ENCODE measurements at regions not wholly inside any gene's neighbourhood (a gene's known extent, or its start where the extent isn't known, plus 50 kb on each side); places are given as distances from the start of the nearest gene placed in this dataset.

GRCh38 chr13:73189362-73189761 lies 130.6 kb downstream of the KLF5 start:
- TF ChIP-seq TEAD4 (CRISPR knock-in tag; IDR thresholded peaks at IDR 0.05) (no peak), KAT7 (CRISPR knock-in tag; IDR thresholded peaks at IDR 0.05; ENCODE audit: borderline replicate concordance) (no peak), ZNF317 (CRISPR knock-in tag; IDR thresholded peaks at IDR 0.05; ENCODE audit: borderline replicate concordance, low read depth) (no peak), SMAD4 (CRISPR knock-in tag; IDR thresholded peaks at IDR 0.05) (no peak), AR (CRISPR knock-in tag; IDR thresholded peaks at IDR 0.05) (no peak)
- TF ChIP-seq, protein P1, sequence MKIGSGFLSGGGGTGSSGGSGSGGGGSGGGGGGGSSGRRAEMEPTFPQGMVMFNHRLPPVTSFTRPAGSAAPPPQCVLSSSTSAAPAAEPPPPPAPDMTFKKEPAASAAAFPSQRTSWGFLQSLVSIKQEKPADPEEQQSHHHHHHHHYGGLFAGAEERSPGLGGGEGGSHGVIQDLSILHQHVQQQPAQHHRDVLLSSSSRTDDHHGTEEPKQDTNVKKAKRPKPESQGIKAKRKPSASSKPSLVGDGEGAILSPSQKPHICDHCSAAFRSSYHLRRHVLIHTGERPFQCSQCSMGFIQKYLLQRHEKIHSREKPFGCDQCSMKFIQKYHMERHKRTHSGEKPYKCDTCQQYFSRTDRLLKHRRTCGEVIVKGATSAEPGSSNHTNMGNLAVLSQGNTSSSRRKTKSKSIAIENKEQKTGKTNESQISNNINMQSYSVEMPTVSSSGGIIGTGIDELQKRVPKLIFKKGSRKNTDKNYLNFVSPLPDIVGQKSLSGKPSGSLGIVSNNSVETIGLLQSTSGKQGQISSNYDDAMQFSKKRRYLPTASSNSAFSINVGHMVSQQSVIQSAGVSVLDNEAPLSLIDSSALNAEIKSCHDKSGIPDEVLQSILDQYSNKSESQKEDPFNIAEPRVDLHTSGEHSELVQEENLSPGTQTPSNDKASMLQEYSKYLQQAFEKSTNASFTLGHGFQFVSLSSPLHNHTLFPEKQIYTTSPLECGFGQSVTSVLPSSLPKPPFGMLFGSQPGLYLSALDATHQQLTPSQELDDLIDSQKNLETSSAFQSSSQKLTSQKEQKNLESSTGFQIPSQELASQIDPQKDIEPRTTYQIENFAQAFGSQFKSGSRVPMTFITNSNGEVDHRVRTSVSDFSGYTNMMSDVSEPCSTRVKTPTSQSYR (CRISPR knock-in tag; IDR thresholded peaks at IDR 0.05) = no peak
- no peaks in the 10 kb centered on the region for H3K36me3 Mint-ChIP-seq
- no peak for DNase-seq (ENCODE audit: low spot score)
- H3K27ac Mint-ChIP-seq = no peak overlapping the region; the same call in 1 of the 2 replicates
- ChIA-PET CTCF (no interaction called here), POLR2A (no interaction called here)
- peaks cover 11% of the 10 kb centered on the region for H3K9me3 Mint-ChIP-seq
- H3K27me3 Mint-ChIP-seq (ENCODE audit: low read depth) = no peaks in the 10 kb centered on the region
- H3K4me1 Mint-ChIP-seq = peaks cover 15% of the 10 kb centered on the region
- peak; percentile 24 for ATAC-seq
- H3K4me3 Mint-ChIP-seq = no peak overlapping the region

- Mint-ChIP-seq H3K27ac (no peak overlapping the region), H3K27me3 (ENCODE audit: low read depth) (no peaks in the 10 kb centered on the region), H3K4me1 (peaks cover 16% of the 10 kb centered on the region), H3K9me3 (no peaks in the 10 kb centered on the region), H3K4me3 (no peak overlapping the region), H3K36me3 (no peaks in the 10 kb centered on the region)
- ChIA-PET CTCF (no interaction called here), POLR2A (no interaction called here)
- DNase-seq (ENCODE audit: low spot score) (no peak), ATAC-seq (no peak)
- TF ChIP-seq CREM (CRISPR knock-in tag; IDR thresholded peaks at IDR 0.05) = no peak
- TF ChIP-seq OVOL2 (CRISPR knock-in tag; IDR thresholded peaks at IDR 0.05; ENCODE audit: borderline replicate concordance) = no peak
- no peak for TF ChIP-seq ESRRA (CRISPR knock-in tag; IDR thresholded peaks at IDR 0.05; ENCODE audit: borderline replicate concordance)
- no peak for TF ChIP-seq SMAD3 (CRISPR knock-in tag; IDR thresholded peaks at IDR 0.05; ENCODE audit: borderline replicate concordance)
- TF ChIP-seq GABPB1 (CRISPR knock-in tag; IDR thresholded peaks at IDR 0.05) = no peak
- no peak for TF ChIP-seq ZNF423 (CRISPR knock-in tag; IDR thresholded peaks at IDR 0.05)
- TF ChIP-seq ATF1 (CRISPR knock-in tag; IDR thresholded peaks at IDR 0.05) = no peak
- TF ChIP-seq MXD4 (CRISPR knock-in tag; IDR thresholded peaks at IDR 0.05; ENCODE audit: borderline replicate concordance) = no peak
- no peak for TF ChIP-seq JAZF1 (CRISPR knock-in tag; IDR thresholded peaks at IDR 0.05)
Measured at GRCh38 chr13:73187106-73187505, 128.3 kb downstream of the KLF5 start.

DNA sequence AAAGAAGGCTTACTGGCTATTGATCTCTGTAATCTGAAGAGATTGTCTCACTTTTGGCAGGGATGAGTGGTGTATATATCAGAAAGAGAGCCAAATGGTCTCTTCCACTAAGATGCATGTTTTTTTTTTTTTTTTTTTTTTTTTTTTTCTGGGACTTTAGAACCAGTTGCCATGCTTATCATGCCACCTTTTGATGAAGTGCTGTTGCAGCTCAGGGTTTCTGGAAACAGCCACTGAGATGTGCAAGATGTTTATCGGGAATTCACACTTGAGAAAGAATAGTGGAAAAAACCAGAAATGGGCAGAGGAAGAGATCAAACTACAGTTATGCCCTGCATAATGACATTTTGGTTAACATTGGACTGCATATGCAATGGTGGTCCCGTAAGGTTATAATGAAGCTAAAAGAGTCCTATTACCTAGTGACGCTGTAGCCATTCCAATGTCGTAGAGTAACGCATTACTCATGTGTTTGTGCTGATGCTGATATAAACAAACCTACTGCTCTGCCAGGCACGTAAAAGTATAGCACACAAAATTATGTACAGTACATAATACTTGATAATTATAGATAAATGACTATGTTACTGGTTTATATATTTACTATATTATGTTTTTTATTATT lies 121.0 kb downstream of the KLF5 start:
- no peak for ATAC-seq
- CTCF ChIA-PET = no interaction called here
- TF ChIP-seq ZNF671 (CRISPR knock-in tag; IDR thresholded peaks at IDR 0.05) (no peak), CDX4 (CRISPR knock-in tag; IDR thresholded peaks at IDR 0.05; ENCODE audit: borderline replicate concordance) (no peak)
- TF ChIP-seq, protein P2, sequence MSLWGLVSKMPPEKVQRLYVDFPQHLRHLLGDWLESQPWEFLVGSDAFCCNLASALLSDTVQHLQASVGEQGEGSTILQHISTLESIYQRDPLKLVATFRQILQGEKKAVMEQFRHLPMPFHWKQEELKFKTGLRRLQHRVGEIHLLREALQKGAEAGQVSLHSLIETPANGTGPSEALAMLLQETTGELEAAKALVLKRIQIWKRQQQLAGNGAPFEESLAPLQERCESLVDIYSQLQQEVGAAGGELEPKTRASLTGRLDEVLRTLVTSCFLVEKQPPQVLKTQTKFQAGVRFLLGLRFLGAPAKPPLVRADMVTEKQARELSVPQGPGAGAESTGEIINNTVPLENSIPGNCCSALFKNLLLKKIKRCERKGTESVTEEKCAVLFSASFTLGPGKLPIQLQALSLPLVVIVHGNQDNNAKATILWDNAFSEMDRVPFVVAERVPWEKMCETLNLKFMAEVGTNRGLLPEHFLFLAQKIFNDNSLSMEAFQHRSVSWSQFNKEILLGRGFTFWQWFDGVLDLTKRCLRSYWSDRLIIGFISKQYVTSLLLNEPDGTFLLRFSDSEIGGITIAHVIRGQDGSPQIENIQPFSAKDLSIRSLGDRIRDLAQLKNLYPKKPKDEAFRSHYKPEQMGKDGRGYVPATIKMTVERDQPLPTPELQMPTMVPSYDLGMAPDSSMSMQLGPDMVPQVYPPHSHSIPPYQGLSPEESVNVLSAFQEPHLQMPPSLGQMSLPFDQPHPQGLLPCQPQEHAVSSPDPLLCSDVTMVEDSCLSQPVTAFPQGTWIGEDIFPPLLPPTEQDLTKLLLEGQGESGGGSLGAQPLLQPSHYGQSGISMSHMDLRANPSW (CRISPR knock-in tag; conservative IDR thresholded peaks at IDR 0.05; ENCODE audit: low read depth) = no peak
- TF ChIP-seq, protein P3, sequence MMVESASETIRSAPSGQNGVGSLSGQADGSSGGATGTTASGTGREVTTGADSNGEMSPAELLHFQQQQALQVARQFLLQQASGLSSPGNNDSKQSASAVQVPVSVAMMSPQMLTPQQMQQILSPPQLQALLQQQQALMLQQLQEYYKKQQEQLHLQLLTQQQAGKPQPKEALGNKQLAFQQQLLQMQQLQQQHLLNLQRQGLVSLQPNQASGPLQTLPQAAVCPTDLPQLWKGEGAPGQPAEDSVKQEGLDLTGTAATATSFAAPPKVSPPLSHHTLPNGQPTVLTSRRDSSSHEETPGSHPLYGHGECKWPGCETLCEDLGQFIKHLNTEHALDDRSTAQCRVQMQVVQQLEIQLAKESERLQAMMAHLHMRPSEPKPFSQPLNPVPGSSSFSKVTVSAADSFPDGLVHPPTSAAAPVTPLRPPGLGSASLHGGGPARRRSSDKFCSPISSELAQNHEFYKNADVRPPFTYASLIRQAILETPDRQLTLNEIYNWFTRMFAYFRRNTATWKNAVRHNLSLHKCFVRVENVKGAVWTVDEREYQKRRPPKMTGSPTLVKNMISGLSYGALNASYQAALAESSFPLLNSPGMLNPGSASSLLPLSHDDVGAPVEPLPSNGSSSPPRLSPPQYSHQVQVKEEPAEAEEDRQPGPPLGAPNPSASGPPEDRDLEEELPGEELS (CRISPR knock-in tag; IDR thresholded peaks at IDR 0.05) = no peak

More for the DNA sequence above, 121.0 kb downstream of the KLF5 start:
- H3K4me3 Mint-ChIP-seq = no peak overlapping the region
- no peak for DNase-seq (ENCODE audit: low spot score)
- no peaks in the 10 kb centered on the region for H3K36me3 Mint-ChIP-seq
- POLR2A ChIA-PET = no interaction called here
- H3K27me3 Mint-ChIP-seq (ENCODE audit: low read depth) = no peaks in the 10 kb centered on the region
- H3K27ac Mint-ChIP-seq = no peak overlapping the region
- H3K4me1 Mint-ChIP-seq = peaks cover 4% of the 10 kb centered on the region; the same call in 1 of the 2 replicates
- H3K9me3 Mint-ChIP-seq = no peaks in the 10 kb centered on the region

Data from WTC11 (cell line).